GM10266 (cell line): ENCODE measurements at regions not wholly inside any gene's neighbourhood (a gene's known extent, or its start where the extent isn't known, plus 50 kb on each side); places are given as distances from the start of the nearest gene placed in this dataset.
"Not testable (repeated sequence)": the region's sequence is repeated elsewhere in the genome, so short reads cannot be mapped to it uniquely, and the experiment has no call there.

Experiments used
- DNase-seq: peaks from one replicate; pipeline ENCODE4 v3.0.0; 2012; ENCODE audit errors: extremely low spot score
- TF ChIP-seq, protein P1 (sequence below): IDR thresholded peaks from 2 replicates; pipeline ENCODE4 v1.5.1; 2012; ENCODE audit warnings: mild to moderate bottlenecking, low read depth; ENCODE audit not compliant: control insufficient read depth, insufficient read depth; ENCODE audit errors: missing control alignments

- TF ChIP-seq, protein P1, sequence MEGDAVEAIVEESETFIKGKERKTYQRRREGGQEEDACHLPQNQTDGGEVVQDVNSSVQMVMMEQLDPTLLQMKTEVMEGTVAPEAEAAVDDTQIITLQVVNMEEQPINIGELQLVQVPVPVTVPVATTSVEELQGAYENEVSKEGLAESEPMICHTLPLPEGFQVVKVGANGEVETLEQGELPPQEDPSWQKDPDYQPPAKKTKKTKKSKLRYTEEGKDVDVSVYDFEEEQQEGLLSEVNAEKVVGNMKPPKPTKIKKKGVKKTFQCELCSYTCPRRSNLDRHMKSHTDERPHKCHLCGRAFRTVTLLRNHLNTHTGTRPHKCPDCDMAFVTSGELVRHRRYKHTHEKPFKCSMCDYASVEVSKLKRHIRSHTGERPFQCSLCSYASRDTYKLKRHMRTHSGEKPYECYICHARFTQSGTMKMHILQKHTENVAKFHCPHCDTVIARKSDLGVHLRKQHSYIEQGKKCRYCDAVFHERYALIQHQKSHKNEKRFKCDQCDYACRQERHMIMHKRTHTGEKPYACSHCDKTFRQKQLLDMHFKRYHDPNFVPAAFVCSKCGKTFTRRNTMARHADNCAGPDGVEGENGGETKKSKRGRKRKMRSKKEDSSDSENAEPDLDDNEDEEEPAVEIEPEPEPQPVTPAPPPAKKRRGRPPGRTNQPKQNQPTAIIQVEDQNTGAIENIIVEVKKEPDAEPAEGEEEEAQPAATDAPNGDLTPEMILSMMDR = no peak
- no peak for DNase-seq
These were observed 50.2 kb upstream of the THSD7B start for GRCh38 chr2:136715146-136715545.

DNA sequence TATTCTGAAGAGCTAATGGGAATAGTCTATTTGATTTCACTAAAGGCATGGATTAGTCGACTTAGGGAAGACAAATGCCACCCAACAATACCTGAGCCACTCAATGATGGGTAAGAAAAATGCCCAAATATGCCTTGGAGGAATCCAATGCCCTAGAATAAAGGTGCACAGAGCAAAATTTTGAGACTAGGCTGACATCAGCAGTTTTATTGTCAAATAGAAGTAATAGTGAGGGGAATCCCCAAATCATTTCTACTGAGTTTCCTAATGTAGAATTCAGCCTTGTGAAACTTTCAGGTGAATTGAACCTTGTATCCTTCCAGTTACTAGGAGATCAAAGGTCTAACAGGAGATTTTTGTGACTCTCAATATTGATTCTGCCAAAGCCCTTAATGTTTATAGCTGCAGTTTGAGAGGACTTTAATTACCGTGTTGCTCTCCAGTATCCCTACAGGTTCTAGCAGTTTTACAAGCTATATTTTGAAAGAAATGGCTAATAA lies 50.8 kb upstream of the THSD7B start:
- TF ChIP-seq, protein P1 = no peak
- DNase-seq = no peak

DNA sequence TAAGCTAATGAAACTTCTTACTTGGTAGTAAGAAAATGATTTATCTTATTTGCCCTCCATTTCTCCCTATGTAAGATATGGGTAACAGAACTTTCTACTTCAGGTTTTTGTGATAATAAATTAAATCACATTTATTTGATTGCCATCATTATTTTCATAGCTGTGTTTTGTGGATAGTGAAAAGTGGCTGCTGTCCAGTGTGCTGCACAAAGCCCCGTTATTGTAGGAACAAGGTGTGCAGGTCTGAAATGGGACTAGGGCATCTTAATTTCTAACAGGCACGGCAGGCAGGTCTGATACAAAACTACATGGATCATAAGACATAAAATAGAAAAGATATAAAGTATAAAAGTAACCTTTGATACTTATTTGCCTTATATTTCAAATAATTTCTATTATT lies 51.6 kb upstream of the THSD7B start:
- no peak for DNase-seq
- TF ChIP-seq, protein P1 = no peak

DNA sequence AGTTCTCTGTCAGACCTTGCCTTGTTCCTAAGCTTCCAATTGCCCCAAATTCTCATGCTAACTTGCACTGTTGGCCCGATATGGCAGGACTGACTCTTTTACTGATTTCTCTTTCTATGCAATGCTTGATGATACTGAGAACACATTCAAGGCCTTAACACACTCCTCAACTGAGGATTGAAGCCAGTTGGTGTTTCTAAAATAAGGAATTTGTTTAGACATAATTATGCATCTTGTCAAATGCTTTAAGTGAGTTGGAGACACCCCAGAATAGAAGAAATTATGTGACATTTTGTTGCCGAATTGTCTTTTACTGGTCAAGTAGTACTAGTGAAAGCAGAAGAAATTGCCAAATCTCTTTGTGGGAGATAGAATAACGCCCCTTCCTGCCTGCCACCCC lies 60.0 kb upstream of the THSD7B start:
- DNase-seq = no peak

DNA sequence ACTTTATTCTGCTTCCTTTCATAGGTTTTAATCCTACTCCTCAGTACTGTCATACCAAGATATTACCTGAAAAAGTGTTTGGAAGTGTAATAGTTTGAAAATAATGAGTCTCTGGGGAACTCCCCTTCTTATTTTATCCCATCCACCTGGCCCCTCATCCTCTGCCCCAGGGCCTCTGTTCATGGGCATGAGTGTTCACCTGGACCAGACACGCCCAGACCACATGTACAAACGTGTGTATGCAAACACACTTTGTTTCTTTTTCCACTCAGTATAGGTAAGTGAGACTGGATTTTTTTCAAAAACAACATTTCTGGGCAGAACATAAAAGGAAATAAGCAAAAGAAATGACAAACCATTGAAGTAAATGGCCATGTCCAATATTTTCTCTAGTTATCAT lies 62.1 kb upstream of the THSD7B start:
- DNase-seq = no peak
- TF ChIP-seq, protein P1 = no peak

More for the DNA sequence above, 60.0 kb upstream of the THSD7B start:
- TF ChIP-seq, protein P1 = no peak

- TF ChIP-seq, protein P1 = no peak
- no peak for DNase-seq
These were observed 68.9 kb upstream of the THSD7B start for GRCh38 chr2:136696438-136696837.

DNA sequence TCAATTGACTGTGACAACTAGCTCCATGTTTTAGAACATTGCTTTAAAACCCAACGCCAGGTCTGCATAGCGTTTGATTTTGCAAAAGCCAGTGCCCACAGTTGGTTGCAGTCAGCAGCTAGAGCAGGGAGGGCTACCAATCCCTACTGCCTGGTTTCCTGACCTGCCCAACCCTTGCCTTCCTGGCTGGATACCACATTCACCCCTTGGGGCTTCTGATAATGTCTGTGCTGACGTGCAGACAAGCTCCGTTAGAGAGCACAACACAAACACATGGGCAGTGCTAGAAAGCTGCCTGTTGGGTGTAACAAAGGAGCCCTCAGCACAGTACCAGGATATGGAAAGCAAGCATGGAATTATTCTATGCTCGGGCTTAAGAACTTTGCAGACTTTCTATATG lies 71.4 kb upstream of the THSD7B start:
- TF ChIP-seq, protein P1 = no peak

GRCh38 chr2:136680079-136680478 lies 85.3 kb upstream of the THSD7B start:
- not testable (repeated sequence) for DNase-seq

More for the DNA sequence above, 71.4 kb upstream of the THSD7B start:
- DNase-seq = no peak
